ENCODE measurements at regions not wholly inside any gene's neighbourhood (a gene's known extent, or its start where the extent isn't known, plus 50 kb on each side); places are given as distances from the start of the nearest gene placed in this dataset.
"Not testable (repeated sequence)": the region's sequence is repeated elsewhere in the genome, so short reads cannot be mapped to it uniquely, and the experiment has no call there.

DNA sequence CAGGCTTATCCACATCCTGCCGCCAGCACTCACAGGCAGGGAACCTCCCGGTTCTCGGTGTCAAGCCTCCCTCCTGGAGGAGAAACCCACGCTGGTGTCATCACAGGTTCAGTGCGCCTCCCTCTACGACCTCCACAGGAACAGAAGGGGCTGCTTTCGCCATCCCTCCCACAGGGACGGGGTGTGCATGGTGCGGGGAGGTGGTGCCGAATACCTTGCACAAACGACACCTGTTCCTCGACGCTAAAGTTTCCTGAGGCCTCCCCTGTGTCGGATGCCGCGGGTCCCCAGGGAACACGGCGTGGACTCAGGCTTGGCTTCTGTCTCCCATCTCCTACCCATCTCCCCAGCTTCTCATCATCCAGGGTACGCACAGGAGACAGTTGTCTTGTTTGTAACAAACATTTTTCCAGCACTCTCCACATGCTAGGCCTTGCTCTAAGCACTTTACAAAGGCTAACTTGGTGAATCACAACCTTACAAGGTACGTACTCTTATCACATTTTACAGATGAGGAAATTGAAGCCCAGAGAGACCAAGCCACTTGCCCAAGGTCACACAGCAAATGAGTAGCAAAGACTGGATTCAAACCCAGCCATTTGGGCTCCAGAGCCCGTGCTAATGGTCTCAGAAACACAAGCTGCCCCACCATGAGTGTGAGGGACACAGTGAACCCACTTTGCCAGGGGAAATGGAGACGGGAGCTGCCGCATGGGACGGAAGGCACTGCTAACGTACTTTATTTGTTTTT is 271.6 kb downstream of the C16orf95 start:
- DNase-seq (ENCODE audit: extremely low read depth, insufficient read length): no peak
- TF ChIP-seq, protein P1, sequence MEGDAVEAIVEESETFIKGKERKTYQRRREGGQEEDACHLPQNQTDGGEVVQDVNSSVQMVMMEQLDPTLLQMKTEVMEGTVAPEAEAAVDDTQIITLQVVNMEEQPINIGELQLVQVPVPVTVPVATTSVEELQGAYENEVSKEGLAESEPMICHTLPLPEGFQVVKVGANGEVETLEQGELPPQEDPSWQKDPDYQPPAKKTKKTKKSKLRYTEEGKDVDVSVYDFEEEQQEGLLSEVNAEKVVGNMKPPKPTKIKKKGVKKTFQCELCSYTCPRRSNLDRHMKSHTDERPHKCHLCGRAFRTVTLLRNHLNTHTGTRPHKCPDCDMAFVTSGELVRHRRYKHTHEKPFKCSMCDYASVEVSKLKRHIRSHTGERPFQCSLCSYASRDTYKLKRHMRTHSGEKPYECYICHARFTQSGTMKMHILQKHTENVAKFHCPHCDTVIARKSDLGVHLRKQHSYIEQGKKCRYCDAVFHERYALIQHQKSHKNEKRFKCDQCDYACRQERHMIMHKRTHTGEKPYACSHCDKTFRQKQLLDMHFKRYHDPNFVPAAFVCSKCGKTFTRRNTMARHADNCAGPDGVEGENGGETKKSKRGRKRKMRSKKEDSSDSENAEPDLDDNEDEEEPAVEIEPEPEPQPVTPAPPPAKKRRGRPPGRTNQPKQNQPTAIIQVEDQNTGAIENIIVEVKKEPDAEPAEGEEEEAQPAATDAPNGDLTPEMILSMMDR (IDR thresholded peaks at IDR 0.05; ENCODE audit: insufficient read depth, low read length, poor library complexity, severe bottlenecking): no peak
- no peaks in the 10 kb centered on the region; the same call in 1 of the 2 replicates for H3K27me3 ChIP-seq (replicated peaks; ENCODE audit: control insufficient read depth, insufficient read depth, low read length)

DNA sequence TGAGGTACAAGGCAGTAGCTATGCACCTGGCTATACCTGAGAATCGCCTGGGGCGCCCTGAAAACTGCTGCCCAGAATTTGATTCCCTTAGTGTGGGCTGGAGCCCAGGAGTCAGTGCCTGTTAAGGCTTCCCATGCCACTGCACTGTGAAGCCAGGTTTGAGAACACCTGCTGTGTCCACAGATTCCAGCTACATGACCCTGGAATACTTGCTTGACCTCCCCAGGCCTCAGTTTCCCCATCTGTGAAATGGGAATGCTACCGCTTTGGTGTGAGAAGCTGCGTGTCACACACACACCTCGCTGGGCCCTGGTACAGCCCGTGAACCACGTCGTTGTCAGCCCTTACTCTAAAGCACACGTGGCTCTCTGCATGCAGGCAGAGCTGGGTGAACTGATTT is 271.0 kb downstream of the C16orf95 start:
- H3K36me3 ChIP-seq (ENCODE audit: control insufficient read depth, insufficient read depth, low read length): no peaks in the 10 kb centered on the region
- H3K4me3 ChIP-seq (replicated peaks; ENCODE audit: low read depth, low read length): no peak overlapping the region
- TF ChIP-seq, protein P1 (IDR thresholded peaks at IDR 0.05; ENCODE audit: insufficient read depth, low read length, poor library complexity, severe bottlenecking): no peak
- no peak for DNase-seq (ENCODE audit: extremely low read depth, insufficient read length)
- no peaks in the 10 kb centered on the region; the same call in 1 of the 2 replicates for H3K27me3 ChIP-seq (replicated peaks; ENCODE audit: control insufficient read depth, insufficient read depth, low read length)

More for the DNA sequence above, 271.6 kb downstream of the C16orf95 start:
- Histone ChIP-seq H3K4me3 (replicated peaks; ENCODE audit: low read depth, low read length) (no peak overlapping the region), H3K36me3 (ENCODE audit: control insufficient read depth, insufficient read depth, low read length) (no peaks in the 10 kb centered on the region)

DNA sequence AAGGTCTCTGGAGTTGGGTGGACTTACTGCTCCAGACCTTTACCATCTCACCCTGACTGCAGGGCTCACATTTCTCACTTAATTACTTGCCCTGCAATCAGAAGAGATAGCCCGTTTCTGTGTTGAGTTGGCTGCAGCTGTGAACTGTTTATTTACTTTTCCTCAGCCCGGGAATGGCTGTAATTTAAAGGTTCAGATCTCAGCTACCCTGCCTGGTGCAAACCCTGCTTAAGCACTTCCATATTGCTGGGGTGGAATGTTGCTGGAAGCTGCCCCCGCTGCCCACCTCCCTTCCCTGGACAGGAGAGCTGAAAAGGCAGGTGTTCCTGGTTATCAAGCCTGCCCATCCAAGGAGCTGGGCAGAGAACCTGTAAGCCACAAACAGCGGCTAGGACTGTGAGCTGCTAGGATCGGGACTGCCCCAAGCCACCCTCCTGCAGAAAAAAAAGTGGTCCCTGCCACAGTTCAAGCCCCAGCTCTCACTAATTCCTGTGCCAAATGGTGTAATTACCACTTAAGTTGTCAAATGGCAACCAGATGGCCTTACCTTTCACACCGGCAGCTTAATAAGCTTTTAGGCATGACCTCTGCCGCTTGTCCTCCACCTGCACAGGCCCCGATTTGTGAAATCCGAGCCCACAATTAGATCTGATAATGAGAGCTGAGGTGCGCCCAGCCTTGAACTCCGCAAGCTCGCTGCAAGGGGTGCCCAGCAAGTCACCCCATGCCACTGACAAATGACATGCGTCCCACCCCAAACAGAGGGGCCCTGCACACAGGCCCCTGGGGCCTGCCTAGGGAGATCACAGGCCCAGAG is 269.8 kb downstream of the C16orf95 start:
- TF ChIP-seq, protein P1 (IDR thresholded peaks at IDR 0.05; ENCODE audit: insufficient read depth, low read length, poor library complexity, severe bottlenecking): no peak
- Histone ChIP-seq H3K27me3 (replicated peaks; ENCODE audit: control insufficient read depth, insufficient read depth, low read length) (no peaks in the 10 kb centered on the region; the same call in 1 of the 2 replicates), H3K36me3 (ENCODE audit: control insufficient read depth, insufficient read depth, low read length) (no peaks in the 10 kb centered on the region), H3K4me3 (replicated peaks; ENCODE audit: low read depth, low read length) (no peak overlapping the region)
- no peak for DNase-seq (ENCODE audit: extremely low read depth, insufficient read length)

DNA sequence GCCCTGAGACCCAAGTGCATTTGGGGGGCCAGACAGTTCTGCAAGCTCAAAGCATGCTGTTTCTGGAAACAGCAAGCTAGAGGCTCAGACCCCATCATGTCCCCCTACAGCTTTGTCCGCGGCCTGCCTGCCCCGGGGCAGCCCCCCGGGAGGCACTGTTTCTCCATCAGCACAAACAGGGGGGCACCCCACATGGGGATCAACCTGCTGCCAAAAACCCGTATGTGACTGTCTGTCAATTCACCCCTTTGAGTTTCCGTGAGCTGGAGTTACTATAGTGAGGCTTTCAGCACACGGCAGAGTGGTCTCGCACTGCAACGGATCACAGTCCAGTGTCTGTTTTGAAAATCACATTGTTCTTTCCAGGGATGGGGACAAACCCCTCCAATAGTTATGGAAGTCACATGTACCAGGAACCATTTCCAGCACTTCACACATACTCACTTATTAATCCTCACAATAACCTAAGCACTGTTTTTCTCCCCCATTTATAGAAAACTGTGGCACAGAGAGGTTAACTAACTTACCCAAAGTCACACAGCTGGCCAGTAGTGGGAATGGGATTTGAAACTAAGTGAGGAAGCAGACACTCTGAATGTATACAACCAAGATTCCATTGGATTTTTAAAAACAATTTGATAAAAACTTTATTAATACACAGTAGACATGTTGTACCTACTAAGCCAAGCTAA is 269.0 kb downstream of the C16orf95 start:
- Histone ChIP-seq H3K4me3 (replicated peaks; ENCODE audit: low read depth, low read length) (no peak overlapping the region), H3K27me3 (replicated peaks; ENCODE audit: control insufficient read depth, insufficient read depth, low read length) (no peaks in the 10 kb centered on the region; the same call in 1 of the 2 replicates), H3K36me3 (ENCODE audit: control insufficient read depth, insufficient read depth, low read length) (no peaks in the 10 kb centered on the region)
- DNase-seq (ENCODE audit: extremely low read depth, insufficient read length): no peak
- TF ChIP-seq, protein P1 (IDR thresholded peaks at IDR 0.05; ENCODE audit: insufficient read depth, low read length, poor library complexity, severe bottlenecking): no peak

DNA sequence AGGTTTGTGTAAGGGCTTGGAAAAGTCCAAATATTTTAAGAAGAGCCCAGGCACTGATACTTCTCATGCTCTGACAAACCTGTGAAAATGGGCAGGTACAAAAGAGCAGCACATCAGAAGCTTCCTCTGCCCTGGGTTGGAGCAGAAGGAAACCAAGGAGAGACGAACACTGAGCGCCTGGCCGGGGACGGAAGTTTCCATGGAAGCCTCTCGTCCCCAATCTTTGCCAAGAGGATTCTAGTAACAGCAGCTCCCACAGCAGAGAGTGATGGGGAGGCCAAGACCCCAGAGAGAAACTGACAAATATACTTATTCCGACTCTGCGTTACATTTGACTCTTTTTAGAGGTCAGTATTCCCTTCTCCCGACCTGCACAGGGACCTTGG is 268.5 kb downstream of the C16orf95 start:
- H3K36me3 ChIP-seq (ENCODE audit: control insufficient read depth, insufficient read depth, low read length): no peaks in the 10 kb centered on the region
- H3K4me3 ChIP-seq (replicated peaks; ENCODE audit: low read depth, low read length): no peak overlapping the region
- TF ChIP-seq, protein P1 (IDR thresholded peaks at IDR 0.05; ENCODE audit: insufficient read depth, low read length, poor library complexity, severe bottlenecking): no peak
- H3K27me3 ChIP-seq (replicated peaks; ENCODE audit: control insufficient read depth, insufficient read depth, low read length): no peaks in the 10 kb centered on the region; the same call in 1 of the 2 replicates
- no peak for DNase-seq (ENCODE audit: extremely low read depth, insufficient read length)

DNA sequence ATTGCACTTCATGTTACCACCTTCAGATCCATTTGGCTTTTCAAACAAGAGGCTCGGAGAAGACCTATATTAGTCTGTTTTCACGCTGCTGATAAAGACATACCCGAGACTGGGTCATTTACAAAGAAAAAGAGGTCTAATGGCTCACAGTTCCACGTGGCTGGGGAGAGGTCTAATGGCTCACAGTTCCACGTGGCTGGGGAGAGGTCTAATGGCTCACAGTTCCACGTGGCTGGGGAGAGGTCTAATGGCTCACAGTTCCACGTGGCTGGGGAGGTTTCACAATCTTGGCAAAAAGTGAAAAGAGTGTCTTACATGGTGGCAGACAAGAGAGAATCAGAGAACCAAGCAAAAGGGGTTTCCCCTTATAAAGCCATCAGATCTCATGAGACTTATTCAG is 268.0 kb downstream of the C16orf95 start:
- not testable (repeated sequence) for DNase-seq (ENCODE audit: extremely low read depth, insufficient read length); H3K36me3 ChIP-seq (ENCODE audit: control insufficient read depth, insufficient read depth, low read length); H3K4me3 ChIP-seq (replicated peaks; ENCODE audit: low read depth, low read length); H3K27me3 ChIP-seq (replicated peaks; ENCODE audit: control insufficient read depth, insufficient read depth, low read length)

All from GM06990 (cell line).